ENCODE measurements at regions not wholly inside any gene's neighbourhood (a gene's known extent, or its start where the extent isn't known, plus 50 kb on each side); places are given as distances from the start of the nearest gene placed in this dataset.

- no peak overlapping the region for H3K27ac ChIP-seq (ENCODE audit: low read length)
- no peaks in the 10 kb centered on the region for H3K4me1 ChIP-seq (ENCODE audit: control insufficient read depth, insufficient read depth, low read length)
- H3K9ac ChIP-seq (ENCODE audit: low read length in 2 of 2): no peak overlapping the region
- no peaks in the 10 kb centered on the region for H3K36me3 ChIP-seq (ENCODE audit: control insufficient read depth in 2 of 2, insufficient read depth in 2 of 2, low read length in 2 of 2)
- peaks cover 0 to 5% of the 10 kb centered on the region in 2 donors for H3K27me3 ChIP-seq (ENCODE audit: control insufficient read depth in 1 of 2, insufficient read depth in 2 of 2, low read length in 2 of 2)
- no peaks in the 10 kb centered on the region for H3K9me3 ChIP-seq (ENCODE audit: control insufficient read depth in 2 of 2, low read length in 2 of 2)
- H3K4me3 ChIP-seq (ENCODE audit: low read length in 2 of 2): no peak overlapping the region
Measured at GRCh38 chr2:156884216-156884615, 373.3 kb upstream of the GALNT5 start.

DNA sequence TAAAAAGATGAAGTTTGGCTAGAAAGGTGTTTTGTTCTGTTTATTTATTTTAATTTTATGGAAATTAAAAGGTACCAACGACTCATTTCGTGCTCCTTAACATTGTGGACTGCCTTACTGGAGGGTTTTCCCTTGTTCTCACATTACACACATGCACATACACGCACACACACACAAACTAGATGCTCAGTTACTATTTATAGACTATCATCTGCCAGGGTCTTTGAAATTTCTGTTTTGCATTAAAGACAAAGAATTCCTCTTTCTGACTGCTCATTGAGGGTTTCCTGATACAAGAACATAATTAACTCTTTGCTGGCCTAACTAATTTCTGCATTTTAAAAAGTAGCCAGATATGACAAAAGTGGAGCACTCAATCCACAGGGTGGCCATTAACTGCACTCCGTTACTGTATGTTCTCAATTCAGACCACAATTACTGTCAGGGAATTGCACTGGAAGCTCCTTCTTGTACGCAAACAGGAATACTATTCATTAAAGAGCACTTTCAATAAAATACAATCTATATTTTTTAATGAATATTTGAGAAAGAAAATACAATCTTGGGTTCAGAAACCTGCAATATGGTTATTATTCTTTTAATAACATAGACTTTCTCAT is 366.9 kb upstream of the GALNT5 start:
- Histone ChIP-seq H3K27ac (ENCODE audit: low read length) (no peak overlapping the region), H3K4me3 (ENCODE audit: low read length in 2 of 2) (no peak overlapping the region), H3K36me3 (ENCODE audit: control insufficient read depth in 2 of 2, insufficient read depth in 2 of 2, low read length in 2 of 2) (no peaks in the 10 kb centered on the region), H3K9ac (ENCODE audit: low read length in 2 of 2) (no peak overlapping the region), H3K27me3 (ENCODE audit: control insufficient read depth in 1 of 2, insufficient read depth in 2 of 2, low read length in 2 of 2) (peaks cover 0 to 8% of the 10 kb centered on the region in 2 donors), H3K4me1 (ENCODE audit: control insufficient read depth, insufficient read depth, low read length) (no peaks in the 10 kb centered on the region), H3K9me3 (ENCODE audit: control insufficient read depth in 2 of 2, low read length in 2 of 2) (no peaks in the 10 kb centered on the region)

- no peaks in the 10 kb centered on the region for H3K9me3 ChIP-seq (ENCODE audit: control insufficient read depth in 2 of 2, low read length in 2 of 2)
- H3K36me3 ChIP-seq (ENCODE audit: control insufficient read depth in 2 of 2, insufficient read depth in 2 of 2, low read length in 2 of 2): no peaks in the 10 kb centered on the region
- H3K27me3 ChIP-seq (ENCODE audit: control insufficient read depth in 1 of 2, insufficient read depth in 2 of 2, low read length in 2 of 2): peaks cover 0 to 8% of the 10 kb centered on the region in 2 donors
- no peak overlapping the region for H3K9ac ChIP-seq (ENCODE audit: low read length in 2 of 2)
- no peaks in the 10 kb centered on the region for H3K4me1 ChIP-seq (ENCODE audit: control insufficient read depth, insufficient read depth, low read length)
- no peak overlapping the region for H3K27ac ChIP-seq (ENCODE audit: low read length)
- no peak overlapping the region for H3K4me3 ChIP-seq (ENCODE audit: low read length in 2 of 2)
Measured at GRCh38 chr2:156891609-156892008, 365.9 kb upstream of the GALNT5 start.

DNA sequence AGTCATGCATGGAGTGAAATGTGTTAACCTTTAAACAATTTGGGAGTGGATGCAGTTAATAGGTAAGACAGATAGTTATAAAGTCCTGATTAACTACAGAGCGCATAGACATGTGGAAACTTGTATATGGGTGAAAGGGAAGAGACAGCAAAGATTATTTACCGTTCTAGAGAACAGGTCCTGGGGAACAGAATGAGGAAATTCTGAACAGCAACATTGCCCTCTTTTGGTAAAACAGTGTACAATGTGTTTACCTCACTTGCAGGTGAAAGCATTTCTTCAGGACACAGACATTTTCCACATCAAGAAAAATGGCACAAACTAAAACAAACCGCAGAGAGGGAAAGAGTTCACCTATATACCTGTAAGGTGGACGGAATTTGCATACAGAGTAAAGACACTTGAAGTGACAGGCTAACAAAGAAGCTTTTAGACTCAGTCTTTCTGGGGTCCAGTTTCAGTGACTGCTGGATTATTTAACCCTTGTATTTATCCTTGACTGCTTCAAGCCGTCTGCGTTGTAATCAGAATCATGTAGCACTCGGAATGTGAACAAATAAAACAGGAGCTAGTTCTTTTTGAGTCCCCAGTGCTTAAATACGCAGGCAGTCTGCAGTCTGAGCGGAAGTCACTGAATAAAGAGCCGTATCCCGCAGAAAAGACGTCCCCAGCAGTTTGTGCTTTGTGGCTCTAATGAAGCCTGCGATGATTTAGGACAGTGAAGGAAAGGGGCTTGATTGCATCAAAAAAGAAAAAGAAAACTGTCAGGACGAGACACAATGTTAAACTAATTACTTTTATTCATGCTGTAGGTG is 364.8 kb upstream of the GALNT5 start:
- H3K27ac ChIP-seq (ENCODE audit: low read length): no peak overlapping the region
- no peaks in the 10 kb centered on the region for H3K4me1 ChIP-seq (ENCODE audit: control insufficient read depth, insufficient read depth, low read length)
- peak overlapping the region in 1 of 2 donors; percentile 0 for H3K9ac ChIP-seq (ENCODE audit: low read length in 2 of 2)
- H3K27me3 ChIP-seq (ENCODE audit: control insufficient read depth in 1 of 2, insufficient read depth in 2 of 2, low read length in 2 of 2): peaks cover 0 to 8% of the 10 kb centered on the region in 2 donors
- peak overlapping the region; percentile 36 to 63 for H3K4me3 ChIP-seq (ENCODE audit: low read length in 2 of 2)
- H3K36me3 ChIP-seq (ENCODE audit: control insufficient read depth in 2 of 2, insufficient read depth in 2 of 2, low read length in 2 of 2): no peaks in the 10 kb centered on the region
- no peaks in the 10 kb centered on the region for H3K9me3 ChIP-seq (ENCODE audit: control insufficient read depth in 2 of 2, low read length in 2 of 2)

DNA sequence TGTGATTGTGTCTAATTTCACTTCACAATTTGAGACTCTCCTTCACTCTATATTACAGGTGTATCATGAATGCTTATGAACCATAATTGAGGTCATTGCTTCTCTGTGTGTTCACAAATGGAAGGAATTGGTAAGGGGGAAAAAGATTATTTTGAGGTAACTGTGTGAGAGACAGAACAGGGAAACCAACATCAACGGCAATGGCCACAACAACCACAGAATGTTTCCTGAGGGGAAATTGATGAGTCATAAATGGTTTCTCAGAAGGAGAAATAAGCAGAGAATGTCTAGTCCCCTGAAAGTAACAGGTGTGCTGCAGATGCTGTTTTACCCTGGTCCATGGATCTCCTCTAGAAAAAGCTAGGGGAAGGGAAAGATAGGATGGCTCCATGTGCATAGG is 361.2 kb upstream of the GALNT5 start:
- no peak overlapping the region for H3K9ac ChIP-seq (ENCODE audit: low read length in 2 of 2)
- no peak overlapping the region for H3K27ac ChIP-seq (ENCODE audit: low read length)
- H3K36me3 ChIP-seq (ENCODE audit: control insufficient read depth in 2 of 2, insufficient read depth in 2 of 2, low read length in 2 of 2): no peaks in the 10 kb centered on the region
- no peak overlapping the region for H3K4me3 ChIP-seq (ENCODE audit: low read length in 2 of 2)
- no peaks in the 10 kb centered on the region for H3K4me1 ChIP-seq (ENCODE audit: control insufficient read depth, insufficient read depth, low read length)
- peaks cover 0 to 6% of the 10 kb centered on the region in 2 donors for H3K27me3 ChIP-seq (ENCODE audit: control insufficient read depth in 1 of 2, insufficient read depth in 2 of 2, low read length in 2 of 2)
- no peaks in the 10 kb centered on the region for H3K9me3 ChIP-seq (ENCODE audit: control insufficient read depth in 2 of 2, low read length in 2 of 2)

DNA sequence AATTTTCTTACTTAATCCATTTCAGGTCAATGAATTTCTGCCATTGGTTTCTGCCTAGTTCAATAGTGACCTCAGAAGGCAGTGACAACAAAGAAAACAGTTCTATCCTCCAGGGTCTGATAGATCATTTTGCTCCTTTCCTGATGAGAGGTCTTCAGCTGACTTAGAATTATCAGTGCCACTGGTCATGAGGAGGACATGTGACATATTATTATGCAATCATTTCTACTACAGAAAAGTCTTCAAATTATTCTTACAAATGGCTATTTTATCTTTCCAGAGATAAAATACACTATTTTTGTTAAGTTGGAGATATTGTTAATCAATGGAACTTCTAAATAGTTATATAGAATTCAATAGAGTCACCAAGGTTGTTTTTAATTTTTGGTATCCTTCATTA is 360.0 kb upstream of the GALNT5 start:
- no peaks in the 10 kb centered on the region for H3K36me3 ChIP-seq (ENCODE audit: control insufficient read depth in 2 of 2, insufficient read depth in 2 of 2, low read length in 2 of 2)
- H3K4me3 ChIP-seq (ENCODE audit: low read length in 2 of 2): no peak overlapping the region
- no peak overlapping the region for H3K9ac ChIP-seq (ENCODE audit: low read length in 2 of 2)
- H3K27ac ChIP-seq (ENCODE audit: low read length): no peak overlapping the region
- no peaks in the 10 kb centered on the region for H3K4me1 ChIP-seq (ENCODE audit: control insufficient read depth, insufficient read depth, low read length)
- H3K9me3 ChIP-seq (ENCODE audit: control insufficient read depth in 2 of 2, low read length in 2 of 2): no peaks in the 10 kb centered on the region
- H3K27me3 ChIP-seq (ENCODE audit: control insufficient read depth in 1 of 2, insufficient read depth in 2 of 2, low read length in 2 of 2): peaks cover 0 to 2% of the 10 kb centered on the region in 2 donors

DNA sequence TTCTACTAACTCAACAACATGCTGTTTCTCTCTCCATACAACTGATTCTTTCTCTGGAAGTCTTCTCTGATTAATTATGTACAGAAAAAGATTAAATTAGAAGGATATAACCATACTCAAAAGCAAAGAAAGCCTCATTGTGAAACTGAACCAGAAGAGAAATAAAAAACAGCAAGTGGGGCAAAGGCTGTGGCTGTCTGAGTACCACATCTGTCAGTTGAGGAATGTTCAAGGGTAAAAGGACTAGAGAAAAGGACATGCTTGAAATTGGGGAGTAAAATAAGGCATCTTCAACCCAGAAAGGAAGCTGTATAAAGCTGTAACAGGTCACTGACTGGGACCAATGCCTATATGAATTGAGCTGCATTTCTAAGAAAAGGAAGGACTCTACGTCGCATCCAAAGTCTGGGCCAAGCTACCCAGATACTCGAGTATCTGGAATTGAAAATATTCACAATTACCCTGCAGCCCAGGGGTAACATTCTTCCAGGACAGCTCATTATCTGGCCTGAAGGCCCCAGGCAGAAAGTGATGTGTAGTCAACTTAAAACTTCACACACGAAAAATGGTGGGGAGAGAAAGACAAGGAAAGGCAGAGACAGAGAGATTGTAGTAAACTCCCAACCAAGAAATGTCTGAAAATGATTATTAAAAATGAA is 356.0 kb upstream of the GALNT5 start:
- Histone ChIP-seq H3K36me3 (ENCODE audit: control insufficient read depth in 2 of 2, insufficient read depth in 2 of 2, low read length in 2 of 2) (no peaks in the 10 kb centered on the region), H3K4me3 (ENCODE audit: low read length in 2 of 2) (no peak overlapping the region), H3K27ac (ENCODE audit: low read length) (no peak overlapping the region), H3K9ac (ENCODE audit: low read length in 2 of 2) (no peak overlapping the region), H3K27me3 (ENCODE audit: control insufficient read depth in 1 of 2, insufficient read depth in 2 of 2, low read length in 2 of 2) (no peaks in the 10 kb centered on the region), H3K9me3 (ENCODE audit: control insufficient read depth in 2 of 2, low read length in 2 of 2) (no peaks in the 10 kb centered on the region), H3K4me1 (ENCODE audit: control insufficient read depth, insufficient read depth, low read length) (no peaks in the 10 kb centered on the region)

DNA sequence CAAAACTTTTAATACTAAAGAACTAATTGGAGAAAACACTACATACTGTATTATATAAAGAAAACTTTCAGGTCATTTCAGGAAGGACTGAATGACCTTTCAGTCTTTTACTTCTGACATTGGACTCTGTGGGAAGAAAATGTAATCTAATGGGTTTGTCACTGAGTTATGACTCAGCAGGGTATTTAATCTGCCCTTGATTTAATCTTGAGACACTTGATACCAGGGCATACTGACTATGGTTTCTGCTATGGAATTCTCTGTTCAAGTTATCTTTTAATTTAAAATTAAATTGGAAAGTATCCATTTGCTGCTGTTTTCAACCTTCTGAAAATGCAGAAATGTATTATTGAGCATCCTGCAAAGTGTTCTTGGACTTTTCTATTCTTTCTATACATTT is 354.2 kb upstream of the GALNT5 start:
- H3K27me3 ChIP-seq (ENCODE audit: control insufficient read depth in 1 of 2, insufficient read depth in 2 of 2, low read length in 2 of 2): no peaks in the 10 kb centered on the region
- H3K4me1 ChIP-seq (ENCODE audit: control insufficient read depth, insufficient read depth, low read length): no peaks in the 10 kb centered on the region
- H3K9ac ChIP-seq (ENCODE audit: low read length in 2 of 2): no peak overlapping the region
- no peak overlapping the region for H3K4me3 ChIP-seq (ENCODE audit: low read length in 2 of 2)
- no peaks in the 10 kb centered on the region for H3K9me3 ChIP-seq (ENCODE audit: control insufficient read depth in 2 of 2, low read length in 2 of 2)
- no peaks in the 10 kb centered on the region for H3K36me3 ChIP-seq (ENCODE audit: control insufficient read depth in 2 of 2, insufficient read depth in 2 of 2, low read length in 2 of 2)
- H3K27ac ChIP-seq (ENCODE audit: low read length): no peak overlapping the region

GRCh38 chr2:156907806-156908205 is 349.7 kb upstream of the GALNT5 start:
- no peaks in the 10 kb centered on the region for H3K4me1 ChIP-seq (ENCODE audit: control insufficient read depth, insufficient read depth, low read length)
- no peaks in the 10 kb centered on the region for H3K36me3 ChIP-seq (ENCODE audit: control insufficient read depth in 2 of 2, insufficient read depth in 2 of 2, low read length in 2 of 2)
- H3K9ac ChIP-seq (ENCODE audit: low read length in 2 of 2): no peak overlapping the region
- H3K27me3 ChIP-seq (ENCODE audit: control insufficient read depth in 1 of 2, insufficient read depth in 2 of 2, low read length in 2 of 2): no peaks in the 10 kb centered on the region
- H3K4me3 ChIP-seq (ENCODE audit: low read length in 2 of 2): no peak overlapping the region
- H3K27ac ChIP-seq (ENCODE audit: low read length): no peak overlapping the region
- H3K9me3 ChIP-seq (ENCODE audit: control insufficient read depth in 2 of 2, low read length in 2 of 2): no peaks in the 10 kb centered on the region

DNA sequence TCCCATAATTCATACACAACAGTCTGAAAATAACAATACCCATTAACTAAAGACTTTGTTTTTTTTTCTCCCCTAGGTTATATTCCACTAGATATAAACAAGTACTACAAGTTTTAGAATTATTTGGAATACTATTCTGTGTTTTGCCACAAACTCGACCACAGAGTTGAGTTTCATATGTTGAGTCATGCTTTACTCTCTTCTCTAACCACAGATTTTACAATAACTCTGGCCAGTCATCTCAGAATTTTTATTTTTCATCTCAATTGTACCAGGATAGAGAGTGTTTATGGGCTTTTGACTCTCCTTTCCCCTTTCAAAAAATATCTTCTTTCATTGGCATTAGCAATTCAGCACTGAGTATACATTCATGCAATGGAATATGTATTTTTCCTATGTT is 348.7 kb upstream of the GALNT5 start:
- Histone ChIP-seq H3K27ac (ENCODE audit: low read length) (no peak overlapping the region), H3K4me3 (ENCODE audit: low read length in 2 of 2) (no peak overlapping the region), H3K9me3 (ENCODE audit: control insufficient read depth in 2 of 2, low read length in 2 of 2) (no peaks in the 10 kb centered on the region), H3K27me3 (ENCODE audit: control insufficient read depth in 1 of 2, insufficient read depth in 2 of 2, low read length in 2 of 2) (no peaks in the 10 kb centered on the region), H3K36me3 (ENCODE audit: control insufficient read depth in 2 of 2, insufficient read depth in 2 of 2, low read length in 2 of 2) (no peaks in the 10 kb centered on the region), H3K4me1 (ENCODE audit: control insufficient read depth, insufficient read depth, low read length) (no peaks in the 10 kb centered on the region), H3K9ac (ENCODE audit: low read length in 2 of 2) (no peak overlapping the region)

- no peak overlapping the region for H3K4me3 ChIP-seq (ENCODE audit: low read length in 2 of 2)
- no peak overlapping the region for H3K27ac ChIP-seq (ENCODE audit: low read length)
- no peak overlapping the region for H3K9ac ChIP-seq (ENCODE audit: low read length in 2 of 2)
- no peaks in the 10 kb centered on the region for H3K9me3 ChIP-seq (ENCODE audit: control insufficient read depth in 2 of 2, low read length in 2 of 2)
- no peaks in the 10 kb centered on the region for H3K4me1 ChIP-seq (ENCODE audit: control insufficient read depth, insufficient read depth, low read length)
- H3K36me3 ChIP-seq (ENCODE audit: control insufficient read depth in 2 of 2, insufficient read depth in 2 of 2, low read length in 2 of 2): no peaks in the 10 kb centered on the region
- H3K27me3 ChIP-seq (ENCODE audit: control insufficient read depth in 1 of 2, insufficient read depth in 2 of 2, low read length in 2 of 2): no peaks in the 10 kb centered on the region
Measured at GRCh38 chr2:156909983-156910382, 347.5 kb upstream of the GALNT5 start.

Measured in stomach smooth muscle (tissue), 2 donors.